Astrocyte of the cerebellum (primary cell): ENCODE measurements at regions not wholly inside any gene's neighbourhood (a gene's known extent, or its start where the extent isn't known, plus 50 kb on each side); places are given as distances from the start of the nearest gene placed in this dataset.

ENCODE experiments used
- DNase-seq: peaks from one replicate; pipeline ENCODE4 v3.0.0-alpha.2; 2011; ENCODE audit warnings: low read depth
- H3K4me3 ChIP-seq: 2 replicates; pipeline ENCODE4 v1.5.1; 2011; ENCODE audit warnings: mild to moderate bottlenecking, low read depth, low read length, moderate library complexity
- CTCF ChIP-seq: IDR thresholded peaks from 2 replicates; pipeline ENCODE4 v1.5.1; 2012; ENCODE audit warnings: low read length, low read depth, moderate library complexity, mild to moderate bottlenecking; ENCODE audit errors: missing control alignments
- in situ Hi-C: cut with HindIII; loops from 2 replicates; pipeline ENCODE4 v1.10.0; 2017; ENCODE audit warnings: low sequenced_read_pairs

DNA sequence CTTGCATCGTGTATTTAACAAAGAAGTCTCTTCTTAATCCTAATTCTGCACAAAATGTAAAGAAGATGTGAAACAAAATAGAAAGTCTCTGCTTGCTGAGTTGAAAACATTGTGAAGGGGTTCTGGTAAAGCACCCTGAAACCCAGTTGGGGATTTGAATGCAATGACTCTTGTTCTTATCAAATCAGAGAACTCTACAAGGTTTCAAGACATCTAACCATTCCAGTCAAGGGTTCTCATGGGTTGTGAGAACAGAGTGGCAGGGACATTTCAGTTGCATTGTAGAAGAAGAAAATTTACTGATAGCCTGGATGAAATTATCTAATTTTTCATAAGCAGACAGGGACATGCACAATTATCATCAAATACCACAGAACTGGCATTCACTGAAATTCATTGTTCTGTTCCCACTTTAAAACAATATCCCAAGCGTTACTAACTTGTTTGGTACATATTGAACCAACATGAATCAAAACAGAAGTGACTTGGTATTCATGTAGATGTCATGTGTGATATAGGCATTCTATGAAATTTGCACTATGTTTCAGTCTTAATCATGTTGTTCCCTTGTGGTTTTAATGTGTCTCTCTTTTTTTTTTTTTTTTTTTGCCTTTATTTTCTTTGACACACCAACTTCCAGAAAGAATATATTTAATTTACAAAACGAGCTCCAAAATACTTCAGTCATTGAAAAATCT is 563.3 kb downstream of the IRX1 start:
- in situ Hi-C loops = no loop called here
- no peak overlapping the region for H3K4me3 ChIP-seq
- no peak for DNase-seq
- TF ChIP-seq CTCF = no peak

DNA sequence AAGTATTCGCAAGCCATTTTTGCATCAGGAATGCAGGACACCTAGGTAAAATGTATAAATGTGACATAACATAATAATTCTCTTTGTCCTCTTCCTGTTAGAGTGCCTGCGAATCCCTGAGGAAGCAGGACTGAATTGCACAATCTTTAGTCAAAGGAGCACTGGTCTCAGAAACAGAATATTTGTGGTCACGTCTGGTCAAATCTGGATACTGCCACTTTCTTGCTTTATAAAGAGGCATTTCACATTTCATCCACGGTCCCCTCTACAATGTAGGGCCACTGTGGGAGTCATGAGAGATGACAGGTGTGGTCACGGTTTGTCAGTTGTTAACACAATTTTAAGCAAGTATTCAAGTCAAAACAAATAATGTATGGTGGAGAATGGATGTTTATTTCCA is 564.0 kb downstream of the IRX1 start:
- in situ Hi-C loops = no loop called here
- DNase-seq = no peak
- no peak for TF ChIP-seq CTCF
- H3K4me3 ChIP-seq = no peak overlapping the region

GRCh38 chr5:4164167-4164566 is 568.5 kb downstream of the IRX1 start:
- no peak overlapping the region for H3K4me3 ChIP-seq
- TF ChIP-seq CTCF = no peak
- in situ Hi-C loops = no loop called here
- no peak for DNase-seq

- in situ Hi-C loops = no loop called here
- no peak overlapping the region for H3K4me3 ChIP-seq
- DNase-seq = no peak
- no peak for TF ChIP-seq CTCF
Observed at GRCh38 chr5:4180703-4181102, 585.1 kb downstream of the IRX1 start.

- TF ChIP-seq CTCF = no peak
Observed at GRCh38 chr5:4182144-4182543, 586.5 kb downstream of the IRX1 start.

DNA sequence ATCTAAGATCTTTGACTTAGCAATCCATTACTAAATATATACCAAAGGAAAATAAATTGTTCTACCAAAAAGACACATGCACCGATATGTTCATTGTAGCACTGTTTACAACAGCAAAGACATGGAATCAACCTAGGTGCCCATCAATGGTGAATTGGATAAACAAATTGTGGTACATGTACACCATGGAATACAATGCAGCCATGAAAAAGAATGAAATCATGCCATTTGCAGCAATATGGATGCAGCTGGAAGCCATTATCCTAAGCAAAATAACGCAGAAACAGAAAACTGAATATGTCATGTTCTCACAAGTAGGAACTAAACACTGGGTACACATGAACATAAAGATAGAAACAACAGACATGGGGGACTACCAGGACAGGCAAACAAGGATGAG is 589.5 kb downstream of the IRX1 start:
- no peak overlapping the region for H3K4me3 ChIP-seq
- no peak for DNase-seq
- in situ Hi-C loops = no loop called here
- TF ChIP-seq CTCF = no peak

More at GRCh38 chr5:4182144-4182543, 586.5 kb downstream of the IRX1 start:
- in situ Hi-C loops = no loop called here
- no peak for DNase-seq
- H3K4me3 ChIP-seq = no peak overlapping the region
